ENCODE measurements at regions not wholly inside any gene's neighbourhood (a gene's known extent, or its start where the extent isn't known, plus 50 kb on each side); places are given as distances from the start of the nearest gene placed in this dataset.
"Not testable (repeated sequence)": the region's sequence is repeated elsewhere in the genome, so short reads cannot be mapped to it uniquely, and the experiment has no call there.

- no peak for DNase-seq (ENCODE audit: low read depth in 3 of 3)
Measured at GRCh38 chr20:52438326-52438963, 246.9 kb upstream of the ZFP64 start.

- DNase-seq (ENCODE audit: low read depth in 3 of 3) = no peak
Measured at GRCh38 chr20:52434453-52434852, 242.9 kb upstream of the ZFP64 start.

GRCh38 chr20:52434041-52434425 is 242.5 kb upstream of the ZFP64 start:
- DNase-seq (ENCODE audit: low read depth in 3 of 3) = no peak

GRCh38 chr20:52433326-52434040 is 241.9 kb upstream of the ZFP64 start:
- DNase-seq (ENCODE audit: low read depth in 3 of 3) = no peak

- DNase-seq (ENCODE audit: low read depth in 3 of 3) = no peak
Measured at GRCh38 chr20:52432740-52433139, 241.2 kb upstream of the ZFP64 start.

GRCh38 chr20:52429029-52429428 is 237.4 kb upstream of the ZFP64 start:
- DNase-seq (ENCODE audit: low read depth in 3 of 3) = no peak

GRCh38 chr20:52427960-52428359 is 236.4 kb upstream of the ZFP64 start:
- no peak for DNase-seq (ENCODE audit: low read depth in 3 of 3)

GRCh38 chr20:52426856-52427255 is 235.3 kb upstream of the ZFP64 start:
- DNase-seq (ENCODE audit: low read depth in 3 of 3) = no peak

GRCh38 chr20:52425701-52426100 is 234.1 kb upstream of the ZFP64 start:
- DNase-seq (ENCODE audit: low read depth in 3 of 3) = no peak

GRCh38 chr20:52425253-52425652 is 233.7 kb upstream of the ZFP64 start:
- no peak for DNase-seq (ENCODE audit: low read depth in 3 of 3)

GRCh38 chr20:52424357-52424942 is 232.9 kb upstream of the ZFP64 start:
- DNase-seq (ENCODE audit: low read depth in 3 of 3) = not testable (repeated sequence)

GRCh38 chr20:52423536-52424140 is 232.1 kb upstream of the ZFP64 start:
- not testable (repeated sequence) for DNase-seq (ENCODE audit: low read depth in 3 of 3)

GRCh38 chr20:52422574-52423336 is 231.2 kb upstream of the ZFP64 start:
- DNase-seq (ENCODE audit: low read depth in 3 of 3) = no peak

- DNase-seq (ENCODE audit: low read depth in 3 of 3) = no peak
Measured at GRCh38 chr20:52420805-52421204, 229.2 kb upstream of the ZFP64 start.

GRCh38 chr20:52419205-52419604 is 227.6 kb upstream of the ZFP64 start:
- no peak for DNase-seq (ENCODE audit: low read depth in 3 of 3)

GRCh38 chr20:52416953-52417352 is 225.4 kb upstream of the ZFP64 start:
- no peak for DNase-seq (ENCODE audit: low read depth in 3 of 3)

- DNase-seq (ENCODE audit: low read depth in 3 of 3) = no peak
Measured at GRCh38 chr20:52411611-52412010, 220.0 kb upstream of the ZFP64 start.

- DNase-seq (ENCODE audit: low read depth in 3 of 3) = no peak
Measured at GRCh38 chr20:52410731-52411234, 219.2 kb upstream of the ZFP64 start.

- peak in 2 of 3 experiments; percentile 13 to 38 for DNase-seq (ENCODE audit: low read depth in 3 of 3)
Measured at GRCh38 chr20:52410182-52410647, 218.6 kb upstream of the ZFP64 start.

GRCh38 chr20:52405986-52406385 is 214.4 kb upstream of the ZFP64 start:
- no peak for DNase-seq (ENCODE audit: low read depth in 3 of 3)

- DNase-seq (ENCODE audit: low read depth in 3 of 3) = no peak
Measured at GRCh38 chr20:52405417-52405816, 213.8 kb upstream of the ZFP64 start.

GRCh38 chr20:52404671-52405070 is 213.1 kb upstream of the ZFP64 start:
- no peak for DNase-seq (ENCODE audit: low read depth in 3 of 3)

All from stimulated activated CD4-positive, alpha-beta T cell treated with anti-CD3 and anti-CD28 coated beads, TNF-alpha, amount 100 ng/mL, for 4 hours (primary cell).